NCI-H1417 treated with DMSO at 0.1 percent for 48 hours (cell line): ENCODE measurements at regions not wholly inside any gene's neighbourhood (a gene's known extent, or its start where the extent isn't known, plus 50 kb on each side); places are given as distances from the start of the nearest gene placed in this dataset.

Source experiments
- DNase-seq: peaks from one replicate; lab custom pipeline; 2025; lab: John Stamatoyannopoulos, UW

DNA sequence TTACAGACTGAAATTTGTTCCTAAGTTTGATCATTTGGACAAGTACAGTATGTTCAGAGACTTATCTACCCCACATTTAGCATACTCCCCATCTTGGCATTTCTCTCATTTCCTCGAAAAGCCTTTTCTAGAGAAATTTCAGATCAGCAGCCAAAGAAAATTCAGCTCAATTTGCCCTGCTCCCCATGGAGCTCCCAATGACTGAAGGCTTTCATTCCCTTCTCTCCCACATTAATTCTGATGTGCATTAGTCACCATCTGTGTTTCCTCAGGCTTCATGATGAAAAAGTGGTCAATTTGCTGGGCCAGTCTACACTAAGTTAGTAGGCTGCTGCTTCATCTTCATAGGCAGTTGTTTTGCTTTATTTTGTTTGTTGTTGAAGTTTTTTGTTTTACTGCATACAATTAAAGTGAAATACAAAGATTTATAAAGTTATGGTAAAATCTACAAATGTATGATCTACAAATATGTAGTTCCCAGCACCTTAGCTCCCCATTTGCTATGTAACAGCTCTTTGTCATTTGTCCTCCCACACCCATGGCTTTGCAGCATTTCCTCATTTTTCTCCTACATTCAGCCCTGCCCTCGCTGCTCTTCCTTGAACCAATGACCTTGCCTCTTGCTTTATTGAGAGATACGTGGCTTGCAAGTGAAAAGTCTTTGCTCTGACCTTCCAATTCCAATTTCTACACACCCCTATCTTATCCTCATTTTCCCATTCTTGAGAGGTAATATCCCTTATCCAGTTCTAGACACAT, 193.9 kb downstream of the ANAPC10 start:
- DNase-seq, result no peak

DNA sequence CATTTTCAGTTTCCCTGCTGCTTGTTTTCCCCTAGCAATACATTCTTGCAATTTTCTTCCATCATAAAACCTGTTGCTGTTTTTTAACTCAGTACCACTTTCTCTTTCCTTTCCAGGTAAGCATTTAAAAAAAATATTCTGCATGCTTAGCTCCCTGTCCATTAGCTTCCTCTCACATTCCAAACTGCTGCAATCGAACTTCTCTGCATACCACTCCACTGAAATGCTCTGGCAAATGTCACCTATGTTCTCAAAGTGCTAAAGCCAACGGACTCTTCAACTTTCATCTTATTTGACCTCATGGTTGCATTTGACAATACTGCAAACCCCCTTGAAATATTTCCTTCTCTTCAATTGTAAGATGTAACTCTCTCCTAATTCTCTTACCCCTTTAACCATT, 192.7 kb downstream of the ANAPC10 start:
- no peak for DNase-seq

DNA sequence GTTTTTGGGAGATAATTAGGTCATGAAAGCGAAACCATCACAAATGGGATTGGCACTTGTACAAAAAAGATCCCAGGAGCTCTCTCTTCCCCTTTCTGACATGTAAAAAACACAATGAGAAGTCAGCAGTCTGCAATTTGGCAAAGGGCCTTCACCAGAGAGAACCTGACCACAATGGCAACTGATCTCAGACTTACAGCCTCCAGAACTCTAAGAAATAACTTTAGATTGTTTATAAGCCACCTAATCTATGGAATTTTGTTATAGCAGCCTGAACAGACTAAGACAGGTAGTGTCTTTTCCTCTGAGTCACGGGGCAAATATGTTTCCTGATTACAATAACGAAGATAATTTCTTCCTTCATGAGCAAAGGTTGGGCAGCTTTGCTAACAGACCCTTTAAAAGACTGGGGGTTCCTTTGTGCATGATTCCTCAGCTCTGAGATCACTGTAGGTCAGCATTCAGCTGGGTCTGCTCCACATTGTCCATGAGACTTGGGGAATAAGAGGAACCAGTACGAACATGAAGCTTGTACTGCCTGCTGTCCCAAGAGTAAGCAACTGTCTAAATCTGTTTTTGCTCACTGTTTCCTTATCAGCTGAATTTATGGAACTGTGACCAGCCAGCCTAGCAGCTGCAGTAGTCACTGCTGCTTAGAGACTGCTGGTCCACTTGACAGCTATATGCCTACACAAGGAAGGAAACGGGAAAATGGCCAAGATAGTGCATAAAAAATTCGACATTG, 191.6 kb downstream of the ANAPC10 start:
- no peak for DNase-seq

DNA sequence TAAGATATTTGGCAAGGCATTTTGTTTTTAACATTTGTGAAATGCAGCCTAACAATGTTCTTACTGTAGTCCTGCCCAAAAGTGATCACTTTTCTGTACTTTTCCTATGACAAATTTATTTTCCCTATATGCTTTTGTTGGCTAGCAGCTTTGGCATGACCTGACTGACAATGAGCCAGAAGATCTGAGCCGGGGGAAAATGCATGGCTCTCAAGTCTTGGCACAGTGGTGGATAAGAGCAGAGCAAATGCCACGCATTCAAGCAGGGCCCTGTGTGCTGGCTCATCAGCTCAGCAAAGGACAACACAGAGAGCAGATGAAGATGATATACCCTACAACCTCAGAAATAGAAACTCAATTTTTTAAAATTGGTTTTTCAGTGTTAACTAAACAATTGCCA, 187.3 kb downstream of the ANAPC10 start:
- no peak for DNase-seq
